ENCODE measurements at regions not wholly inside any gene's neighbourhood (a gene's known extent, or its start where the extent isn't known, plus 50 kb on each side); places are given as distances from the start of the nearest gene placed in this dataset.

- Mint-ChIP-seq H3K27ac (ENCODE audit: unreplicated experiment) (no peak overlapping the region), H3K27me3 (ENCODE audit: unreplicated experiment) (no peaks in the 10 kb centered on the region), H3K4me1 (ENCODE audit: unreplicated experiment) (no peaks in the 10 kb centered on the region), H3K9me3 (ENCODE audit: unreplicated experiment) (no peaks in the 10 kb centered on the region), H3K4me3 (ENCODE audit: unreplicated experiment) (no peak overlapping the region), H3K36me3 (ENCODE audit: low read depth, unreplicated experiment) (no peaks in the 10 kb centered on the region)
- no peak for TF ChIP-seq CTCF (IDR thresholded peaks at IDR 0.05; ENCODE audit: unreplicated experiment)
- no peak for DNase-seq (ENCODE audit: low spot score)
Measured at GRCh38 chr7:90092506-90092905, 61.8 kb upstream of the STEAP1 start.

- H3K4me3 Mint-ChIP-seq (ENCODE audit: unreplicated experiment), result no peak overlapping the region
- H3K27ac Mint-ChIP-seq (ENCODE audit: unreplicated experiment), result no peak overlapping the region
- H3K27me3 Mint-ChIP-seq (ENCODE audit: unreplicated experiment), result no peaks in the 10 kb centered on the region
- no peaks in the 10 kb centered on the region for H3K4me1 Mint-ChIP-seq (ENCODE audit: unreplicated experiment)
- no peak for TF ChIP-seq CTCF (IDR thresholded peaks at IDR 0.05; ENCODE audit: unreplicated experiment)
- H3K36me3 Mint-ChIP-seq (ENCODE audit: low read depth, unreplicated experiment), result no peaks in the 10 kb centered on the region
- DNase-seq (ENCODE audit: low spot score), result no peak
- no peaks in the 10 kb centered on the region for H3K9me3 Mint-ChIP-seq (ENCODE audit: unreplicated experiment)
Measured at GRCh38 chr7:90094030-90094429, 60.2 kb upstream of the STEAP1 start.
